Activated naive CD8-positive, alpha-beta T cell treated with anti-CD3 and anti-CD28 coated beads, Interleukin-2, amount 10 ng/mL, durations not matched to agents 7 days and 5 days (primary cell): ENCODE measurements at regions not wholly inside any gene's neighbourhood (a gene's known extent, or its start where the extent isn't known, plus 50 kb on each side); places are given as distances from the start of the nearest gene placed in this dataset.
A peak's percentile ranks its signal among the peaks of the same experiment; 100 is the strongest.

Source experiments
- ATAC-seq: fragments of 150-1000 bp; cut with Tn5 transposase; one replicate; pipeline ENCODE4 v1.10.0; 2021; ENCODE audit warnings: low read depth, moderate library complexity
- POLR2A ChIA-PET: fragments of 350-600 bp; sonication (Branson Sonifier 250); formaldehyde crosslinking; loops from one replicate; lab custom pipeline; 2021; ENCODE audit warnings: antibody characterized with exemption; lab: Charles Lee
- DNase-seq: peaks from one replicate; pipeline ENCODE4 v3.0.0; 2021
- H3K27ac Mint-ChIP-seq: one replicate; pipeline ENCODE4 v1.8.0; 2022; ENCODE audit warnings: mild to moderate bottlenecking, mixed read lengths
- H3K27me3 Mint-ChIP-seq: one replicate; pipeline ENCODE4 v1.8.0; 2022; ENCODE audit warnings: mild to moderate bottlenecking, moderate library complexity, mixed read lengths
- H3K36me3 Mint-ChIP-seq: one replicate; pipeline ENCODE4 v1.8.0; 2021; ENCODE audit warnings: mild to moderate bottlenecking, mixed read lengths
- H3K4me1 Mint-ChIP-seq: one replicate; pipeline ENCODE4 v1.8.0; 2021; ENCODE audit warnings: mixed read lengths
- H3K4me3 Mint-ChIP-seq: one replicate; pipeline ENCODE4 v1.8.0; 2022; ENCODE audit warnings: mild to moderate bottlenecking, moderate library complexity, mixed read lengths
- H3K9me3 Mint-ChIP-seq: one replicate; pipeline ENCODE4 v1.8.0; 2021; ENCODE audit warnings: mixed read lengths

GRCh38 chr2:41827354-41827971, 220.4 kb upstream of the PKDCC start:
- no peaks in the 10 kb centered on the region for H3K9me3 Mint-ChIP-seq
- no peak for ATAC-seq
- H3K36me3 Mint-ChIP-seq, result no peaks in the 10 kb centered on the region
- POLR2A ChIA-PET, result no interaction called here
- no peak overlapping the region for H3K4me3 Mint-ChIP-seq
- H3K27ac Mint-ChIP-seq, result no peak overlapping the region
- no peak for DNase-seq
- peaks cover 24% of the 10 kb centered on the region for H3K27me3 Mint-ChIP-seq
- H3K4me1 Mint-ChIP-seq, result no peaks in the 10 kb centered on the region

- Mint-ChIP-seq H3K4me1 (no peaks in the 10 kb centered on the region), H3K36me3 (no peaks in the 10 kb centered on the region), H3K9me3 (no peaks in the 10 kb centered on the region), H3K27me3 (peaks cover 28% of the 10 kb centered on the region), H3K4me3 (no peak overlapping the region), H3K27ac (no peak overlapping the region)
- ATAC-seq (no peak), DNase-seq (no peak)
- POLR2A ChIA-PET, result no interaction called here
Observed at GRCh38 chr2:41828052-41828643, 219.7 kb upstream of the PKDCC start.

GRCh38 chr2:41829052-41829451, 218.8 kb upstream of the PKDCC start:
- no peak overlapping the region for H3K4me3 Mint-ChIP-seq
- no peaks in the 10 kb centered on the region for H3K4me1 Mint-ChIP-seq
- POLR2A ChIA-PET, result no interaction called here
- ATAC-seq (no peak), DNase-seq (no peak)
- no peaks in the 10 kb centered on the region for H3K9me3 Mint-ChIP-seq
- no peak overlapping the region for H3K27ac Mint-ChIP-seq
- H3K36me3 Mint-ChIP-seq, result no peaks in the 10 kb centered on the region
- H3K27me3 Mint-ChIP-seq, result peaks cover 25% of the 10 kb centered on the region

- H3K36me3 Mint-ChIP-seq, result no peaks in the 10 kb centered on the region
- peaks cover 27% of the 10 kb centered on the region for H3K27me3 Mint-ChIP-seq
- no peak for ATAC-seq
Observed at GRCh38 chr2:41830600-41830999, 217.2 kb upstream of the PKDCC start.

GRCh38 chr2:41832218-41832617, 215.6 kb upstream of the PKDCC start:
- Mint-ChIP-seq H3K27me3 (peaks cover 27% of the 10 kb centered on the region), H3K4me1 (no peaks in the 10 kb centered on the region), H3K36me3 (no peaks in the 10 kb centered on the region), H3K9me3 (no peaks in the 10 kb centered on the region), H3K27ac (no peak overlapping the region), H3K4me3 (no peak overlapping the region)
- ATAC-seq (no peak), DNase-seq (no peak)
- POLR2A ChIA-PET, result no interaction called here

More at GRCh38 chr2:41830600-41830999, 217.2 kb upstream of the PKDCC start:
- POLR2A ChIA-PET, result interaction anchor here (0.6 kb wide), 1 partner anchor 1253 kb away, joined by 3 read pairs; no protein-coding TSS in a partner anchor
- no peaks in the 10 kb centered on the region for H3K9me3 Mint-ChIP-seq
- no peaks in the 10 kb centered on the region for H3K4me1 Mint-ChIP-seq
- DNase-seq, result no peak
- H3K4me3 Mint-ChIP-seq, result no peak overlapping the region
- H3K27ac Mint-ChIP-seq, result no peak overlapping the region

GRCh38 chr2:41835401-41835800, 212.4 kb upstream of the PKDCC start:
- no peaks in the 10 kb centered on the region for H3K4me1 Mint-ChIP-seq

GRCh38 chr2:41836948-41837347, 210.9 kb upstream of the PKDCC start:
- ATAC-seq (no peak), DNase-seq (no peak)
- POLR2A ChIA-PET, result interaction anchor here (0.7 kb wide), 1 partner anchor 856 kb away, joined by 3 read pairs; no protein-coding TSS in a partner anchor
- Mint-ChIP-seq H3K36me3 (no peaks in the 10 kb centered on the region), H3K27me3 (peaks cover 7% of the 10 kb centered on the region), H3K27ac (no peak overlapping the region), H3K4me1 (peaks cover 5% of the 10 kb centered on the region), H3K4me3 (no peak overlapping the region), H3K9me3 (no peaks in the 10 kb centered on the region)

More at GRCh38 chr2:41835401-41835800, 212.4 kb upstream of the PKDCC start:
- H3K4me3 Mint-ChIP-seq, result no peak overlapping the region
- H3K27me3 Mint-ChIP-seq, result peaks cover 9% of the 10 kb centered on the region
- no peaks in the 10 kb centered on the region for H3K36me3 Mint-ChIP-seq
- H3K27ac Mint-ChIP-seq, result no peak overlapping the region
- DNase-seq (no peak), ATAC-seq (no peak)
- POLR2A ChIA-PET, result no interaction called here
- no peaks in the 10 kb centered on the region for H3K9me3 Mint-ChIP-seq

GRCh38 chr2:41837610-41838009, 210.2 kb upstream of the PKDCC start:
- H3K36me3 Mint-ChIP-seq, result no peaks in the 10 kb centered on the region
- peaks cover 6% of the 10 kb centered on the region for H3K27me3 Mint-ChIP-seq

GRCh38 chr2:41840702-41841551, 206.9 kb upstream of the PKDCC start:
- Mint-ChIP-seq H3K36me3 (no peaks in the 10 kb centered on the region), H3K9me3 (no peaks in the 10 kb centered on the region)

More at GRCh38 chr2:41837610-41838009, 210.2 kb upstream of the PKDCC start:
- ATAC-seq (no peak), DNase-seq (no peak)
- POLR2A ChIA-PET, result interaction anchor here (0.7 kb wide), 1 partner anchor 856 kb away, joined by 3 read pairs; no protein-coding TSS in a partner anchor
- Mint-ChIP-seq H3K4me1 (peaks cover 5% of the 10 kb centered on the region), H3K4me3 (no peak overlapping the region), H3K27ac (no peak overlapping the region), H3K9me3 (no peaks in the 10 kb centered on the region)

GRCh38 chr2:41846962-41847361, 200.9 kb upstream of the PKDCC start:
- H3K27ac Mint-ChIP-seq, result no peak overlapping the region
- no peaks in the 10 kb centered on the region for H3K36me3 Mint-ChIP-seq
- H3K27me3 Mint-ChIP-seq, result peaks cover 16% of the 10 kb centered on the region
- no peaks in the 10 kb centered on the region for H3K9me3 Mint-ChIP-seq
- no peak overlapping the region for H3K4me3 Mint-ChIP-seq
- ATAC-seq (no peak), DNase-seq (no peak)
- H3K4me1 Mint-ChIP-seq, result no peaks in the 10 kb centered on the region
- POLR2A ChIA-PET, result interaction anchor here (0.6 kb wide), 1 partner anchor 17 kb away, joined by 5 read pairs; no protein-coding TSS in a partner anchor

More at GRCh38 chr2:41840702-41841551, 206.9 kb upstream of the PKDCC start:
- POLR2A ChIA-PET, result interaction anchor here (0.6 kb wide), 2 partner anchors 331 to 1192 kb away, joined by 3 to 4 read pairs; no protein-coding TSS in a partner anchor
- peak overlapping the region; percentile 93 for H3K4me3 Mint-ChIP-seq
- H3K27ac Mint-ChIP-seq, result peak overlapping the region; percentile 93
- H3K27me3 Mint-ChIP-seq, result peaks cover 5% of the 10 kb centered on the region
- DNase-seq, result peak; percentile 97
- ATAC-seq, result peak; percentile 100
- peaks cover 5% of the 10 kb centered on the region for H3K4me1 Mint-ChIP-seq

- Mint-ChIP-seq H3K36me3 (no peaks in the 10 kb centered on the region), H3K4me1 (no peaks in the 10 kb centered on the region), H3K27me3 (peaks cover 19% of the 10 kb centered on the region), H3K27ac (no peak overlapping the region), H3K4me3 (no peak overlapping the region), H3K9me3 (no peaks in the 10 kb centered on the region)
- DNase-seq (no peak), ATAC-seq (no peak)
- POLR2A ChIA-PET, result interaction anchor here (0.6 kb wide), 1 partner anchor 16 kb away, joined by 5 read pairs; no protein-coding TSS in a partner anchor
Observed at GRCh38 chr2:41847744-41848441, 199.9 kb upstream of the PKDCC start.

GRCh38 chr2:41851554-41851953, 196.3 kb upstream of the PKDCC start:
- Mint-ChIP-seq H3K27me3 (peaks cover 16% of the 10 kb centered on the region), H3K4me1 (no peaks in the 10 kb centered on the region), H3K27ac (no peak overlapping the region), H3K9me3 (no peaks in the 10 kb centered on the region), H3K36me3 (no peaks in the 10 kb centered on the region), H3K4me3 (no peak overlapping the region)
- ATAC-seq, result no peak
- DNase-seq, result no peak
- POLR2A ChIA-PET, result no interaction called here
